Upper lobe of left lung (tissue), 4 donors: ENCODE measurements at regions not wholly inside any gene's neighbourhood (a gene's known extent, or its start where the extent isn't known, plus 50 kb on each side); places are given as distances from the start of the nearest gene placed in this dataset.

Experiments used
- CTCF ChIP-seq, 6 experiments: fragments of 450-650 bp in 4 of 6; fragments of 200-600 bp in 2 of 6; sonication (generic) in 2 of 6; IDR thresholded peaks; one replicate each; pipeline ENCODE4 v1.5.1; 2016 to 2019; ENCODE audit warnings: antibody characterized with exemption in 6 of 6
- EP300 ChIP-seq, 4 donors: sonication (generic); formaldehyde crosslinking; IDR thresholded peaks; one replicate each; pipeline ENCODE4 v1.5.1; 2017; ENCODE audit warnings: antibody characterized with exemption in 4 of 4, control low read depth in 2 of 4
- POLR2A ChIP-seq, 4 donors: fragments of 450-650 bp; IDR thresholded peaks; one replicate each; pipeline ENCODE4 v1.5.1; 2016 to 2017; ENCODE audit warnings: antibody characterized with exemption in 4 of 4, mild to moderate bottlenecking in 2 of 4
- POLR2AphosphoS5 ChIP-seq, 2 donors: sonication (generic); formaldehyde crosslinking; IDR thresholded peaks; one replicate each; pipeline ENCODE4 v1.5.1; 2017; ENCODE audit warnings: antibody characterized with exemption in 2 of 2

GRCh38 chr2:180723712-180724111, 256.7 kb upstream of the UBE2E3 start:
- no peak for TF ChIP-seq POLR2A (IDR thresholded peaks at IDR 0.05)
- no peak for TF ChIP-seq CTCF (IDR thresholded peaks at IDR 0.05)
- TF ChIP-seq POLR2AphosphoS5 (IDR thresholded peaks at IDR 0.05): no peak
- TF ChIP-seq EP300 (IDR thresholded peaks at IDR 0.05): no peak
